GM04504 (cell line): ENCODE measurements at regions not wholly inside any gene's neighbourhood (a gene's known extent, or its start where the extent isn't known, plus 50 kb on each side); places are given as distances from the start of the nearest gene placed in this dataset.

Experiments
- DNase-seq: peaks from one replicate; pipeline ENCODE4 v3.0.0-alpha.2; 2012; ENCODE audit warnings: low read depth

DNA sequence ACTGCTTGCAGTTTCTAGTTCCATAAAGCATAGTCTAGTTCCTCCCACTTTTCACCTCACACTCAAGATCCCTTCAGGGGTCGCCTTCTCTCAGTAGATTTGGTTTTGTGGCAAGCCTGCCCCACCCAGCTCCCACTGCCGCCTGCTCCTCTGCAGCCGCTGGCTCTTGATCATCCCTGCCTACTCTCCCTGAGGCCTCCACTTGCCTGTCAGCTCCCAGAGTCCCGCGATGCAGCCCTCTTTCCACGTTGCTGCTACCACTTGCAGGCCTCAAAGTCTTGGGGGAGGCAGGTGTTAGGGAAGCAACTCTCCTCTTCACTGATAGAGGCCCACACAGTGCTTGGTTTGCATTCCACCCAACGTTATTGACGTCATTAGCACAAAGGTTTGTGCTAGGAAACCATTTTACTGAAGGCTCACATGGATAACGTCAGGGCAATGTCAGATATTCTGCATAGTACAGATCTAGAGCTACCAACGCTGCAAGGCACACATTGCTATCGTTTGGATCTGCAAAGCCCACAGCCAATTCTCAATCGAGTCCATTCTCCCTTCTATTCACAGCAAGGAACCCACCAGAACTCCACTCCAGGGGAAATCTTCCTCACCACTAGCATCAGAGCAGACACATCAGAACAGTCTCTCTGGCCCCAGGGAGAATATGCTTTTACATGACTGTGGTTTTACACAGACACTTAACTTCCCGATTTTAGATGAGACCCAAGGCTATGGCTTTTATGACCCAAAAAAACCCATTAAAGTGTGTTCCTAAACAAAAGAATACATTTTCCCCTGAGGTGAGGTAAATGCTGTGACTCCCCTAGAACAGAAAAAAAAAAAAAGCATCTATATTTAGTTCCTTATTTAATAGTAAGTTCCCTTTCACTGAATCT, 519.5 kb upstream of the CAMK1G start:
- DNase-seq = no peak

DNA sequence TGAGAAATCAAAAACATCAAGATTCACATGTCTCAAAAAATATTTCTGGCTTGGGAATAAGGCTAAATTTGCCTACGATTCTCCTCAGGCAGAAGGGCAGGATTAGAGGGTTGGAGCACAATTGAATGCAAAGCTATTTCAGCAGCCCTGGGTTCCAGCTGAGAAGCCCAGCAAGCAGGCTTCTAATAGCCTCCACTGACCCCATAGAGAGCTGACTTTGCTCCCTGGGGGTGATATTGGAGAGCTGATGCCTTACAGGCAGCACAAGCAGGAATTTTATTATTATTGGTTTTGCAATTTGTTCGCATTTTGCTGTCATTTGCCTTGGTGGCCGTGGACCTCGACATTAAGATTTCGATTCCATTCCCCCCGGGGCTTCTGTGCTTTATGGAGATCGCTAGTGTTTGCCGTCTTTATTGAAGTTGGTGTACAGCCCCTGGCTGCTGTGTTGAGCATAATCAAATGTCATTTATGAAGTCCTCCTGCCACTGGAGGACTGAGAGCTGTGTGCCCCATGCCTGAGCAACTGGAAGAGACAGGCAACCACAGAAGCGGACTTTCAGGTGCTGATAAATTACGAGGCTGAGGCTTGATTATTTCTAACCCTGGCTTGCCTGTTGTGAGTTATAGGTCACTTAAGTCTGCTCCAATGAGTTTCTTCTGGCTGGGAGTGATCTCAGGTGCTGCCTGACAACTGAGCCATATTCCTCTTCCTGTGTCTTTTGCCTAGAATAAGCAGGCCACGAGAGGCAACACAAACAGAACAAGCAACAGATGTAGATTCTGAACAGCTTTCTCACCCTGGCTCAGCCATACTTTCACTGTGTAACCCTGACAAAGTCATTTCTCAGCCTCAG, 518.4 kb upstream of the CAMK1G start:
- no peak for DNase-seq

- no peak for DNase-seq
Observed at GRCh38 chr1:209072481-209072880, 511.0 kb upstream of the CAMK1G start.

DNA sequence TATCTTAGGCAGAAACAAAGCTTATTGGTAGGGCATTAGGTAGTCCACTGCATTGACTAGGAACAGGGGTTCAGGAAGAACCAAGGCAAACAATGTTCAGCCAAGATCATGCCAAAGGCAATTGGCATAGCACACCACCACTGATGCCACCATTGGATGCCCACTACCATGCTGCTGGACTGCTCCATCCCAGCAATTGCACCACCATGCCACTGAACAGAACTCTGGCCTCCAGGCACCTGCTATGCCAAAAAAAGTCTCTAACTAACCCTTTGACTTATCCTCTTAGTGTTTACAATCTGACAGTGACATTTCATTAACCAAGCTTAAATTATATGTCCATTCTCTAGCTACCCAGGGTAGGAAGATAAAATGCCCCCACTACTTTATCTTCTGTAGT, 509.6 kb upstream of the CAMK1G start:
- DNase-seq = no peak

DNA sequence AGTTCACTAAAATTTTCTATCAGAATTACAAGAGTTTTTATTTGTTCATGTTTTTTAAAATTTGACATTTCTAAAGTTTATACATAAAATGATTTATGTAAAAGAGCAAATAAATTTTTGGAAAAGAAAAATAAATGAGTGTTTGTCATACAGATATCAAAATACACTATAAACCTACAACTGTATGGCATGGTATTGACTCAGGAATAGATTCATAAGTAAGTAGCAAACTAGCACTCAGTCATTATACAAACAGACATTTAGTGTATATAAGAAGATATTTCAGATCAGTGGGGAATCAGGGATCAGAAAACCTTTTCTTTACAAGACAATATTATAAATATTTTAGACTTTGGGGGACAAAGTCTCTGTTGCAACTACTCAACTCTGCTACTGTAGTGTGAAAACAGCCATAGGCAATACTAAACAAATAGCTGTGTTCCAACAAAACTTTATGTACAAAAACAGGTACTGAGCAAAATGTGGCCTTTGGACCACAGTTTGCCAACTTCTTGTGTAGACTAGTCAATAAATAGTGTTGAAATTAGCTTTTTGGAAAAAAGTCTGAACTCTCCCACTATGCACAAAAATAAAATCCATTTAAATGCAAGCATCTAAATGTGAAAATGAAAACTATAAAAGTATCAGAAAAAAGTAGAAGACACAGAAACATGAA, 508.8 kb upstream of the CAMK1G start:
- no peak for DNase-seq

- DNase-seq = no peak
Observed at GRCh38 chr1:209076688-209077087, 506.8 kb upstream of the CAMK1G start.

DNA sequence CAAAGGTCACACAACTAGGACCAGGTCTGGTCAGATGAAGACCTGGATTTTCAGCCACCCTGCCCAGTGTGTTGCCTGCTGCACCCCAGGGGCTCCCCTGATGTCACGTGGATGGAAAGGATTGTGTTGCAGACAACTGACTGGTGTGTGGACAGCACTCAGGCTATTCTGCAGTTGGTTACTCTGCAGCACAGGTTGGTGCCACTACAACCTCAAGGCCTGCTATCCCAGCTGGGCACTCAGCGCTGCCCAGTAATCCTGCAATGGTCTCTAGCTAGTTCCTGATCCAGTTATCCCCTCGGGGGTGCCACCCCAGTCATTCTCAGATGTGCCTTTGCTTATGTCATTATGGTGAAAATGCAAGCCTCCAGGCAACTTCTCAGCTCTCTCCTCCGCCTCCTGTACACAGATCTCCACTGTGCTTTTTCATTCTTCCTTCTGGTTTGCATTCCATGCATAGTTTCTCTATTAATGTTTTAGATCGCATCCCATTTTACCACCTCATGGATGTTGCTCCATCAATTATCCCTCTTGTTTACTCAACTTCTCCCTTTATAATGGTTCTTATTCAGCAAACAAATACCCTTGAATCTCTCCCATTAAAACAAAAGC, 503.2 kb upstream of the CAMK1G start:
- no peak for DNase-seq

GRCh38 chr1:209086486-209087192, 496.9 kb upstream of the CAMK1G start:
- no peak for DNase-seq

GRCh38 chr1:209094384-209094783, 489.1 kb upstream of the CAMK1G start:
- DNase-seq = no peak

DNA sequence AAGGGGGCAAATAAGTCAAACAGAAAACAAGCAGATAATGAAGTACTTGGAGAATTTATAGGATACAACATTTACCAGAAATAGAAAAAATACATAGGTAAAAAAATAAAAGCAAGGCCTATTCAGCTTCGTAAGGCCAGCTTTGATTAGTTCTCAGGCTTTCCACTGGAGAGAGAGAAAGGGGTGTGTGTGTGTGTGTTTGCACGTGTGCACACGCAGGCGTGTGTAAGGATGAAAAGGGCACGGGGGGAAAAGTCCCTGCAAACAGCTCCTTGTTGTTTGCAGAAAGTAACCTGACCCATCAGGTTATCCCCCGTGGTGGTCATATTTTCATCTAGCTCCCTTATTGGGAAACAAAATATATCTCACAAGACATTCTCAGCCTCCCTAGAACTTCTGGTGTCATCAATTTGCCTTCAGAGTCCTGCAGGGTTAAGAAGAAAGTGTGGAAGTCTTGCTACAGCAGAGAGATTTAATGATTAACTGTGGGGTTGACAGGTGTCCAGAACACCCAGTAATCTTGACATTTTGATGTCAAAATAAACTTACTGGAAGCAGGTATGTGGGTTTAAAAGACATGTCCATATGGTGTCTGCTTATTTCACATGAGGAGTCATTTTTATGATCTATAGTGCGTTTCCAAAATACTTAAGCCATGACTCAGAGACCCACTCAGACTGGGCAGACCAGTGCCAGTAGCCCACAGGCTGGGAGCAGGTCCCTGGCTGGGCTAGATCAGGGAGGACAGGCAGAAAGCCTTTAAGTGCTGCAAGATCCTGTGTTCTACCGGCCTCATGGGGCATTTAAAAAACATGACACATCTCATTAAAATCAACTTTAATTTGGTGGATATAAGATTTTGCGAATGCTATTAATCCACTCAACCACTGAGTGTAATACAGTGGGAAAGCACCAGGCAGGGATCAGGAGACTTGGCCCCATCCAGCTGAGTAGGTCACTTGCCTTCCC, 487.6 kb upstream of the CAMK1G start:
- peak; percentile 76 for DNase-seq

GRCh38 chr1:209100460-209100859, 483.1 kb upstream of the CAMK1G start:
- DNase-seq = no peak

DNA sequence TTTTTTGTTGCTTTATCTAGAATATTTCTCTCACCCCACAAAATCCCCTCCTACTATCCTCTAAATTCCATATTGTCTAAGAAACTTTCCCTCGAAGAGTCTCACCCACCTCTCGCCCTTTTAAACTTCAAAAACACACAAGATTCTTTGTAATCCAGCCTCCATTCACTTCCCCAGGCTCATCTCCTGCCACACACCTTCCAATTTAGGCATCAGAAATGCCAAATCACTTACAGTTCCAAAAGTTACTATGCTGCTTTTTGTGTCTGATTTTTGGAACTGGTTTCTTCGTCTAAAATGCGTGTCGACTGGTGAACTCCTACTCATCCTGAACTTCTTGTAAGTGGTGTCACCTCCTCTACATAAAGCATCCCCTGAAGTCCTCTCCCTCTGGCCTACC, 482.4 kb upstream of the CAMK1G start:
- no peak for DNase-seq

- no peak for DNase-seq
Observed at GRCh38 chr1:209102120-209102519, 481.4 kb upstream of the CAMK1G start.

- DNase-seq = no peak
Observed at GRCh38 chr1:209102531-209102930, 481.0 kb upstream of the CAMK1G start.

GRCh38 chr1:209103092-209103491, 480.4 kb upstream of the CAMK1G start:
- no peak for DNase-seq

DNA sequence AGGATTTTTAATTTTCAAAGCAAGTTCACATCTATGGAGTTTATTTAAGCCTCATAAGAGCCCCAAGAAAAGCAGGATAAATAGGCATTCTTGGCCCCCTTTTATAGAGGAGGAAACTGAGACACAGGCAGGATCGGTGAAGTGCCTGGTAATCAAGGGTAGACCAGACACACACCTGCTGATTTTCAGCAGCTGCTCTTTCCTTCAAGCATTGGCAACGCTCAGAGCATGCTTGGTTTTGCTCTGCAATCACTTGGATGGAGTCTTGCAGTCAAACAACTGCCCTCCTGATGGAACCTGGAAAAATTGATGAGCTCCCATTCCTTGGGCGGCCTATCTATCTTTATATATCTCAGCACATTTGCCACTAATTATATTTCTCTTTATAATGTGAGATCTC, 478.9 kb upstream of the CAMK1G start:
- DNase-seq = no peak

GRCh38 chr1:209105701-209106100, 477.8 kb upstream of the CAMK1G start:
- no peak for DNase-seq

DNA sequence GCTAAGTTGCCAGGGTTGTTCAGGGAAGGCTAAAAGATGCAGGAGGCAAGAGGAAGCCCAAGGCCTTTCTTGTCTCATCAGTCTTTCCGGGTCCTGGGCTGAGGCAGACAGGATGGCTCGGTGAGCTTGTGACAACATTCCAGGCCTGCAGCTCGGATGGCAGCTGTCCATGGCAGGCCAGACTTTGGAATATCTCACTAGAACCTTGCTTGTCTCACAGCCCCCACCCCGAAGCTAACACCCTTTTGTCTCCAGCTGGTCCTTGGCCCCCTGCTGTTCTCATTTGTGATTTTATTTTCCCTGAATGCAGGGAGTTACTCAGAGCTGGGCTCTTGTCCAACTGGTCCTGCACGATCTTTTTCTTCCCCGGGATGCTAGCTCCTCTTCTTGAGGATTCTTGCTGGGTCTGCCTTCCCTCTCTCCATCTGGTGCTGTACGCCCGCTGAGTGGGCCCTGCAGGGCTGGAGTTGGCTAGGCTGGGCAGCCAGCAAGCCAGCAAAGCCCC, 477.2 kb upstream of the CAMK1G start:
- DNase-seq = peak; percentile 48

GRCh38 chr1:209106861-209107260, 476.7 kb upstream of the CAMK1G start:
- no peak for DNase-seq

GRCh38 chr1:209107535-209107934, 476.0 kb upstream of the CAMK1G start:
- DNase-seq = no peak
